ENCODE measurements at regions not wholly inside any gene's neighbourhood (a gene's known extent, or its start where the extent isn't known, plus 50 kb on each side); places are given as distances from the start of the nearest gene placed in this dataset.
"Not testable (repeated sequence)": the region's sequence is repeated elsewhere in the genome, so short reads cannot be mapped to it uniquely, and the experiment has no call there.

DNA sequence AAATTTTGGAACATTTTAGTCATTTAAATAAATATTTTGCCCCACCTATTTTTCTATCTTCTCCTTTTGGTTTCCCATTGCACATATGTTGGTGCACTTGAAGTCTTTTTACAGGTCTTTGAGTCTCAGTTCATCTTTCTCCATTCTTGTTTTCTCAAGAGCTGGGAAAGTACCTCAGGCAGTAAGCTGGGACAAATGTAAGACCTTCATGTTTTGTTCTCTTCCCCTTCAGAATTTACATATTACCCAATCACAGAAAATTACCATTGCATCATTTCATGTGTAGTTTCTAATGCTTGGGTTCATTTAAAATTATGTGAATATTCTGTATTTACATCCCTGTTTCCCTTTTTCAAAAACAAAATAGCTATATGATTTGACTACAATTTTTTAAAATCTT, 1150.0 kb upstream of the POT1 start:
- DNase-seq = no peak
- Histone ChIP-seq H3K27me3 (ENCODE audit: control insufficient read depth, insufficient read depth, low read length) (no peaks in the 10 kb centered on the region), H3K4me3 (ENCODE audit: low read length) (no peak overlapping the region), H3K4me1 (ENCODE audit: control insufficient read depth, insufficient read depth, low read length) (no peaks in the 10 kb centered on the region), H3K36me3 (ENCODE audit: control insufficient read depth, insufficient read depth, low read length) (no peaks in the 10 kb centered on the region), H3K27ac (ENCODE audit: low read length) (no peak overlapping the region), H3K9me3 (ENCODE audit: control insufficient read depth, low read depth, low read length) (peaks cover 5% of the 10 kb centered on the region)

DNA sequence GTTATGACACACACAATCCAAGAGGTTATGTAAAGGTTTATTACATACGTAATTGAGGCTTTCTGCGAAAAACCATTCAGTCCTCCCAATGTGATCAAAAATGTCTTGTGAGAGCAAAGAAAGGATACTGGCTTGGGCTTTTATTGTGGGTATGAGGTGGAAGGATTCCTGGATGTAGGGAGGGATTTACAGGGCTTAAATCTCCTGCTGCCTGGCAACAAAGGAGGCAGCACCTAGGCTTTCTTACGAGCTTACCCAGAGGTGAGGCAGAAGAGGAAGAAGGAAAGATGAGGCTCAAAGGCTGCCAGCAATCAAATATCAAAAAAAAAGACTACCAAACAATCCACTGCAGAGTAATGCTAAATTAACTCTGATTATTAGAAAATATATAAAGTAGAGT, 1149.5 kb upstream of the POT1 start:
- Histone ChIP-seq H3K27ac (ENCODE audit: low read length) (no peak overlapping the region), H3K36me3 (ENCODE audit: control insufficient read depth, insufficient read depth, low read length) (no peaks in the 10 kb centered on the region), H3K4me1 (ENCODE audit: control insufficient read depth, insufficient read depth, low read length) (no peaks in the 10 kb centered on the region), H3K9me3 (ENCODE audit: control insufficient read depth, low read depth, low read length) (peaks cover 5% of the 10 kb centered on the region), H3K27me3 (ENCODE audit: control insufficient read depth, insufficient read depth, low read length) (no peaks in the 10 kb centered on the region), H3K4me3 (ENCODE audit: low read length) (no peak overlapping the region)
- 29% methylated on average over 1 of the region's 3 CpGs for WGBS (ENCODE audit: insufficient coverage, low lambda C conversion rate)
- DNase-seq = no peak

DNA sequence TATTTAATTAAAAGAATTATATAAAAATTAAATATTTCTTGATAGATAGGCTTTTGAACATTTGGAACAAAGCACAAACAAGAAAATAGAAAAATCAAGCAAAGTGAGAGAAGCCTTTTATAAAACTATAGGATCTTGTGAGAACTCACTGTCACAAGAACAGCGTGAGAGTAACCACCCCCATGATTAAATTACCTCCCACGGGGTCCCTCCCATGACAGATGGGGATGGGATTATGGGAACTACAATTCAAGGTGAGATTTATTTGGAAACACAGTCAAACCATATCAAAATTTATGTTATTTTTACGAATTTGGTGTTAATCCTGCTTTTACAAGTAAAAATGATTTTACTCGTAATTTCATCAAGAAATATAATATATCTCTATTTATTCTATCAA, 1136.1 kb upstream of the POT1 start:
- Histone ChIP-seq H3K4me1 (ENCODE audit: control insufficient read depth, insufficient read depth, low read length) (no peaks in the 10 kb centered on the region), H3K27ac (ENCODE audit: low read length) (no peak overlapping the region), H3K4me3 (ENCODE audit: low read length) (no peak overlapping the region), H3K27me3 (ENCODE audit: control insufficient read depth, insufficient read depth, low read length) (no peaks in the 10 kb centered on the region), H3K36me3 (ENCODE audit: control insufficient read depth, insufficient read depth, low read length) (no peaks in the 10 kb centered on the region), H3K9me3 (ENCODE audit: control insufficient read depth, low read depth, low read length) (no peaks in the 10 kb centered on the region)
- 85% methylated on average over 2 of the region's 4 CpGs for WGBS (ENCODE audit: insufficient coverage, low lambda C conversion rate)
- DNase-seq = no peak

DNA sequence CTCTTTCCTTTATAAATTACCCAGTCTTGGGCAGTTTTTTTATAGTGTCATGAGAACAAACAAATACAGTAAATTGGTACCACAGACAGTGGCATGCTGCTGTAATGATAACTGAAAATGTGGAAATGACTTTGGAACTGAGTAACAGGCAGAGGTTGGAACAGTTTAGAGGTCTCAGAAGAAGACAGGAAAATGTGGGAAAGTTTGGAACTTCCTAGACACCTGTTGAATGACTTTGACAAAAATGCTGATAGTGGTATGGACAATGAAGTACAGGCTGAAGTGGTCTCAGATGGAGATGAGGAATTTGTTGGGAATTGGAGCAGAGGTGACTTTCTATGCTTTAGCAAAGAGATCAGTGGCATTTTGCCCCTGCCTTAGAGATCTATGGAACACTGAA, 1128.4 kb upstream of the POT1 start:
- Histone ChIP-seq H3K27me3 (ENCODE audit: control insufficient read depth, insufficient read depth, low read length) (no peaks in the 10 kb centered on the region), H3K4me3 (ENCODE audit: low read length) (no peak overlapping the region), H3K27ac (ENCODE audit: low read length) (no peak overlapping the region), H3K9me3 (ENCODE audit: control insufficient read depth, low read depth, low read length) (no peaks in the 10 kb centered on the region), H3K36me3 (ENCODE audit: control insufficient read depth, insufficient read depth, low read length) (no peaks in the 10 kb centered on the region), H3K4me1 (ENCODE audit: control insufficient read depth, insufficient read depth, low read length) (no peaks in the 10 kb centered on the region)
- no peak for DNase-seq

DNA sequence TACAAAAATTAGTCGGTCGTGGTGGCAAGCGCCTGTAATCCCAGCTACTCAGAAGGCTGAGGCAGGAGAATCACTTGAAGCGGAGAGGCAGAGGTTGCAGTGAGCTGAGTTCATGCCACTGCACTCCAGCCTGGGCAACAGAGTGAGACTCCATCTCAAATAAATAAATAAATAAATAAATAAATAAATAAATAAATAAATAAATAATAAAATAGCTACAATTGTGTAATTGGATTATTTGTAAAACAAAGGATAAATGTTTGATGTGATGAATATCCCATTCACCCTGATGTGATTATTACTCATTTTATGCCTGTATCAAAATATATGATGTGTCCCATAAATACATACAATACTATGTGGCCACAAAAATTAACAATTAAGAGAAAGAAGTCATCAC, 1127.0 kb upstream of the POT1 start:
- H3K9me3 ChIP-seq (ENCODE audit: control insufficient read depth, low read depth, low read length); H3K4me1 ChIP-seq (ENCODE audit: control insufficient read depth, insufficient read depth, low read length); H3K27ac ChIP-seq (ENCODE audit: low read length); H3K27me3 ChIP-seq (ENCODE audit: control insufficient read depth, insufficient read depth, low read length); DNase-seq; H3K36me3 ChIP-seq (ENCODE audit: control insufficient read depth, insufficient read depth, low read length); H3K4me3 ChIP-seq (ENCODE audit: low read length): not testable (repeated sequence)
- 95% methylated on average over 4 of the region's 4 CpGs for WGBS (ENCODE audit: insufficient coverage, low lambda C conversion rate)

DNA sequence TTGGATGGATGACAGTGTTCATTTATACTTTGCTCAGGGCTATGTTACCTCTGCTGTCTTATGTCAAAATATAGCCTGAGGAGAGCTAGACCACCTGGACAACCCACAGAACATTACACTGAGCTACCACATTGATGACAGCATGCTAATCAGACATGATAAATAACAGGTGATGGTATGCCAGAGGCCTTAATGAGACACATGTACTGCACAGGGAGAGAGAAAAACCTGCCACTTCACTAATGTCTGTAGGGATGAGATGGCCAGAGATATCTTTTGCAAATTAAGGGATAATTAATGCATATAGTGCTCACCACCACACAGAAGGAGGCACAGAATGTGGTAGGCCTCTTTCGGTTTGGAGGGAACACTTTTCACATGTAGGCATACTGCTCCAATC, 1122.6 kb upstream of the POT1 start:
- no peak for DNase-seq
- no peak overlapping the region for H3K27ac ChIP-seq (ENCODE audit: low read length)
- H3K4me1 ChIP-seq (ENCODE audit: control insufficient read depth, insufficient read depth, low read length) = no peaks in the 10 kb centered on the region
- no peak overlapping the region for H3K4me3 ChIP-seq (ENCODE audit: low read length)
- no CpG with 5 or more reads among the region's 1 CpG for WGBS (ENCODE audit: insufficient coverage, low lambda C conversion rate)
- no peaks in the 10 kb centered on the region for H3K27me3 ChIP-seq (ENCODE audit: control insufficient read depth, insufficient read depth, low read length)
- H3K36me3 ChIP-seq (ENCODE audit: control insufficient read depth, insufficient read depth, low read length) = no peaks in the 10 kb centered on the region
- H3K9me3 ChIP-seq (ENCODE audit: control insufficient read depth, low read depth, low read length) = no peaks in the 10 kb centered on the region

DNA sequence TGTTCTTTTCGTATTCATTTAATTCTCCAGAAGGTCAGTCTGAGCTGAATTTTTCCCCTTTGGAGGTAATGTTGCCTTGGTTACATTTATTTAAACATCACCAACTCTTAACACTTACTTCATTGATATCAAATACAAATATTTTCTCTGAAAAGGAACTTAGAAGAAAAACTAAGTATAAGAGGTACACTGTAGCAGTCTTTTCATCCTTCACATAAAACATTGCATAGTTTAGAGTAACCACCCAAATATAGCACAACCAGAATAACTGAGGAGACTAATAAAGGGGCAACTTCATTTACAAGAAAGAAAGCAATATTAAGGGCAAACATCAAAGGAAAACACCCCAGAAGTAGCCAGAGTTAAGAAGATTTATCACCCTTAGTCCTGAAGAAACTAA, 1115.0 kb upstream of the POT1 start:
- Histone ChIP-seq H3K27me3 (ENCODE audit: control insufficient read depth, insufficient read depth, low read length) (no peaks in the 10 kb centered on the region), H3K27ac (ENCODE audit: low read length) (no peak overlapping the region), H3K4me3 (ENCODE audit: low read length) (no peak overlapping the region), H3K4me1 (ENCODE audit: control insufficient read depth, insufficient read depth, low read length) (no peaks in the 10 kb centered on the region), H3K9me3 (ENCODE audit: control insufficient read depth, low read depth, low read length) (peaks cover 8% of the 10 kb centered on the region), H3K36me3 (ENCODE audit: control insufficient read depth, insufficient read depth, low read length) (no peaks in the 10 kb centered on the region)
- no peak for DNase-seq
- 70% methylated on average over 1 of the region's 1 CpG for WGBS (ENCODE audit: insufficient coverage, low lambda C conversion rate)

DNA sequence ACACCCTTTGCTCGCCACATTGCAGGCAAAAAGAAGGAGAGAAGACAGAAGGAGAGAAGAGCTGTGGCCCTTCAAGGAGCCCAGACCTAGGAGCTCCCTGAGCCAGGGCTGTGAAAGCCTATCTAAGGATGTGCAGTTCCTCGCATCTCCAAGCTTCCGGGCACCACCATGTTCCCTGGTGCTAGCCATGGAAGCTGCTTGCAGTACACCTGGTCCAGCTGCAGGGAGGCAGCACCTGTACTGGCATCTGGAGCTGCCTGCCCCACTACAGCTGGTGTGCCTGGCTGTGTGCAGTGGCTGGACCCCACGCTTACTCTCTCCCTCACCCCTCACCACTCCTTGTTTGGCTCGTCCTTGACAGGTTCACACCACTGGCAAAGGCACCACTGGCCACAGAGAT, 1111.8 kb upstream of the POT1 start:
- DNase-seq = no peak
- Histone ChIP-seq H3K36me3 (ENCODE audit: control insufficient read depth, insufficient read depth, low read length) (no peaks in the 10 kb centered on the region), H3K4me3 (ENCODE audit: low read length) (no peak overlapping the region), H3K4me1 (ENCODE audit: control insufficient read depth, insufficient read depth, low read length) (no peaks in the 10 kb centered on the region), H3K27me3 (ENCODE audit: control insufficient read depth, insufficient read depth, low read length) (no peaks in the 10 kb centered on the region), H3K9me3 (ENCODE audit: control insufficient read depth, low read depth, low read length) (peaks cover 8% of the 10 kb centered on the region), H3K27ac (ENCODE audit: low read length) (no peak overlapping the region)
- WGBS (ENCODE audit: insufficient coverage, low lambda C conversion rate) = no CpG with 5 or more reads among the region's 5 CpGs

DNA sequence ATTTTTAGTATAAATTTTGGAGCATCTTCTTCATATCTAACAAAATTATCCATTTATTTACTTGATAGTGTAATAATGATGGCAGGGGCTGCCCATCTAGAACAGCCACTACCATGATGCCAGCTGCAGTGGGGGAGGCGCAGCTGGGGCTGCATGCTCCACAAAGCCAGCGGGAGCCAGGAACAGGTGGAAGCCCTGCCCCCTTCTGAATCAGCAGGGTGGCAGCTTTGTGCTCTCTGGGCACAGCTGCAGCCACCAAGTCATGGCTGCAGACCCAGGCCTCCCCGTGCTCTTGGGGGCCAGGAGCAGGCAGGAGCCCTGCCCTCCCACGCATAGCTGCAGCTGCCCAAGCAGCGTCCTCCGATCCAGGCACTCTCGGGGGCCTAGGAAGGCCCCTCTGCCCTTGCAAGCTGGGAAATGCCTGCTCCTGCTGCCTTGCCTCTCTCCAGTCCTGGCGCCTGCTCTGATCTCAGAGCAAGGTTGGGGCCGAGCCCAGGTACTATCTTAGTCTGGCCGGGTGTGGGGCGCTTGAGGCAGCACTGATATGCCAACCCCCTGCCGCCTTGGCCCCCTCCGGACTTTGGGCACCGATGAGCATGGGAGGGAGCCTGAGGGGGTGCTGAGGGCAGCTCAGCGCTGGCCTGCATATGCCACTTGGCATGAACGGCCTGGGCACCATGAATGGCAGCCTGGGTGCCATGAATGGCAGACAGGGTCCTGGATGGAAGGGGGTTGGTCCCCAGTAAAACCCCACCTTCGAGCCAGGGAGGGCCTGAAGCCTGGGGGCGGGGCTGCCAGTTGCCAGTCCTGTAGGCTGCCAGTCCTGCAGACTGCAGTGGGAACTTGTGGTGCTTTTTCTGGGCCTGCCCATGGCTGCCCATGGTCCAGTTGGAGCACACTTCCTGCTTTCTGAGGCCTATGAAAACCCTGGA, 1110.8 kb upstream of the POT1 start:
- H3K27ac ChIP-seq (ENCODE audit: low read length) = no peak overlapping the region
- 80% methylated on average over 1 of the region's 18 CpGs for WGBS (ENCODE audit: insufficient coverage, low lambda C conversion rate)
- H3K9me3 ChIP-seq (ENCODE audit: control insufficient read depth, low read depth, low read length) = peaks cover 8% of the 10 kb centered on the region
- no peaks in the 10 kb centered on the region for H3K27me3 ChIP-seq (ENCODE audit: control insufficient read depth, insufficient read depth, low read length)
- no peak for DNase-seq
- no peak overlapping the region for H3K4me3 ChIP-seq (ENCODE audit: low read length)
- H3K4me1 ChIP-seq (ENCODE audit: control insufficient read depth, insufficient read depth, low read length) = no peaks in the 10 kb centered on the region
- H3K36me3 ChIP-seq (ENCODE audit: control insufficient read depth, insufficient read depth, low read length) = no peaks in the 10 kb centered on the region

DNA sequence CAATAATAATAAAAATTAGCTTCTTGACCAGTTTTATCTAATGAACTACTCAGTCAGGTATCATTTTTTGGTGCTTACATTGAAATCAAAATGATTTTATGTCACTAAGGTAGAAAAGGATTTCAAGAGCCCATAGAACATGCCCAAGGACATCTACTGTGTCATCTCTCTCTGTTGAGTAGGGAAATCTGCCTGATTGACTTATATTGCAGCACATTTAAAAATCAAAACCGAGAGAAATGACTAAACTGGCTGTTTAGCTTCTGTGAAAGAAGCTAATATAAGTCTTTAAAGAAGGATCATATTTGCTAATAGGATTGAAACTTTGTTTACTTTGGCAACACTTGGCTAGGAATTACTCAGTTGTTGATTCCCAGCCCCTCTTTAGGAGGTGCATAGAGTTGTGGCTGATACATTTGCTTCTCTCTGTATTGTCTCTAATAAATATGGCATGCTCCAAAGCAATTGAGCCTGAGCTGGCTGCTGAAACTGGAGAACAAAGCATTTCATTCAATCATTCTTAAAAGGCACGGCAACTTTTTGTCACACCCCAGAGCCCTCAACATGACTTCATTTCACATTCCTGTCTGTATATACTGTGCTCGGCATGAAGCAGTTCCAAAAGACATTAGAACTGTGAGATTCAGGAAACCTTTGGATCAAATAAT, 1096.9 kb upstream of the POT1 start:
- 17% methylated on average over 1 of the region's 3 CpGs for WGBS (ENCODE audit: insufficient coverage, low lambda C conversion rate)
- Histone ChIP-seq H3K4me3 (ENCODE audit: low read length) (no peak overlapping the region), H3K36me3 (ENCODE audit: control insufficient read depth, insufficient read depth, low read length) (no peaks in the 10 kb centered on the region), H3K9me3 (ENCODE audit: control insufficient read depth, low read depth, low read length) (no peaks in the 10 kb centered on the region), H3K27me3 (ENCODE audit: control insufficient read depth, insufficient read depth, low read length) (no peaks in the 10 kb centered on the region), H3K27ac (ENCODE audit: low read length) (no peak overlapping the region), H3K4me1 (ENCODE audit: control insufficient read depth, insufficient read depth, low read length) (no peaks in the 10 kb centered on the region)
- no peak for DNase-seq

DNA sequence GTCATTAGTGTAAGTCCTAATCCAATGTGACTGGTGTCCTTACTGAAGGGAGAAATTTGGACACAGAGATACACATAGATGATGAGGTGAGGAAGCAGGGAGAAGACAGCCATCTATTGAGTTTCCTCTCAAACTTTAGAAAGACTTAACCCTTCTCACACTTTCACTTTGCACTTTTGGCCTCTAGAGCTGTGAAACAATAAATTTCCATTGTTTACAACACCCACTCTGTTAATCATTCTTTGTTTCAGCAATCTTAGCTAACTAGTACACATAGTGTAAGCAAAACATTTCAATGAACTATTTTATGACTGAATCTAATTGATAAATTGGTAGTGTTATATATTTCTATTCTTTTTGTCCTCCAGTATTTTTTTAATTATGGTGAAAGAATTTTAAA, 1092.8 kb upstream of the POT1 start:
- H3K27me3 ChIP-seq (ENCODE audit: control insufficient read depth, insufficient read depth, low read length) = no peaks in the 10 kb centered on the region
- no peak overlapping the region for H3K27ac ChIP-seq (ENCODE audit: low read length)
- H3K9me3 ChIP-seq (ENCODE audit: control insufficient read depth, low read depth, low read length) = no peaks in the 10 kb centered on the region
- no peaks in the 10 kb centered on the region for H3K36me3 ChIP-seq (ENCODE audit: control insufficient read depth, insufficient read depth, low read length)
- H3K4me3 ChIP-seq (ENCODE audit: low read length) = no peak overlapping the region
- no peak for DNase-seq
- no peaks in the 10 kb centered on the region for H3K4me1 ChIP-seq (ENCODE audit: control insufficient read depth, insufficient read depth, low read length)

All from large intestine (tissue), 3 donors.